Cardiac muscle cell (in vitro differentiated cells and primary cell): ENCODE measurements at regions not wholly inside any gene's neighbourhood (a gene's known extent, or its start where the extent isn't known, plus 50 kb on each side); places are given as distances from the start of the nearest gene placed in this dataset.

Experiments used
- DNase-seq, 2 donors: peaks; one replicate each; pipeline versions ENCODE4 v3.0.0 to v3.0.0-alpha.2; 2010 to 2017; ENCODE audit warnings: low read depth in 1 of 2, low spot score in 1 of 2
- H3K27ac ChIP-seq: fragments of 200-600 bp; sonication (generic); 2 replicates; pipeline ENCODE4 v1.5.1; 2016
- H3K27me3 ChIP-seq: fragments of 200-600 bp; sonication (generic); 2 replicates; pipeline ENCODE4 v1.6.0; 2016; ENCODE audit warnings: control low read depth
- H3K36me3 ChIP-seq: fragments of 200-600 bp; sonication (generic); 2 replicates; pipeline ENCODE4 v1.5.1; 2016; ENCODE audit warnings: control low read depth
- H3K4me1 ChIP-seq: fragments of 200-600 bp; sonication (generic); 2 replicates; pipeline ENCODE4 v1.8.1; 2017; ENCODE audit warnings: low read depth, mild to moderate bottlenecking, mixed run types
- H3K4me3 ChIP-seq: fragments of 200-600 bp; sonication (generic); 2 replicates; pipeline ENCODE4 v1.5.1; 2016; ENCODE audit warnings: mild to moderate bottlenecking
- H3K9me3 ChIP-seq: fragments of 200-600 bp; sonication (generic); 2 replicates; pipeline ENCODE4 v1.5.1; 2017; ENCODE audit warnings: low read depth, mild to moderate bottlenecking, control low read depth
- CTCF ChIP-seq: IDR thresholded peaks from 2 replicates; pipeline ENCODE4 v1.5.1; 2012; ENCODE audit warnings: low read depth, mild to moderate bottlenecking, low read length

GRCh38 chr1:177448652-177449357 lies 278.0 kb downstream of the BRINP2 start:
- no peak for TF ChIP-seq CTCF
- DNase-seq, result no peak
- H3K4me1 ChIP-seq, result peaks cover 8% of the 10 kb centered on the region
- H3K36me3 ChIP-seq, result no peaks in the 10 kb centered on the region
- no peak overlapping the region for H3K27ac ChIP-seq
- H3K4me3 ChIP-seq, result no peak overlapping the region
- H3K9me3 ChIP-seq, result no peaks in the 10 kb centered on the region
- H3K27me3 ChIP-seq, result peaks cover 14% of the 10 kb centered on the region

GRCh38 chr1:177448036-177448615 lies 277.4 kb downstream of the BRINP2 start:
- DNase-seq, result no peak
- Histone ChIP-seq H3K4me1 (peaks cover 8% of the 10 kb centered on the region), H3K9me3 (no peaks in the 10 kb centered on the region), H3K27ac (no peak overlapping the region), H3K4me3 (no peak overlapping the region), H3K36me3 (no peaks in the 10 kb centered on the region), H3K27me3 (peaks cover 15% of the 10 kb centered on the region)
- no peak for TF ChIP-seq CTCF

- H3K4me3 ChIP-seq, result no peak overlapping the region
- peaks cover 8% of the 10 kb centered on the region for H3K4me1 ChIP-seq
- no peaks in the 10 kb centered on the region for H3K9me3 ChIP-seq
- no peak for TF ChIP-seq CTCF
- H3K27me3 ChIP-seq, result peaks cover 19% of the 10 kb centered on the region
- DNase-seq, result no peak
- no peaks in the 10 kb centered on the region for H3K36me3 ChIP-seq
- H3K27ac ChIP-seq, result no peak overlapping the region
These were observed 274.4 kb downstream of the BRINP2 start for GRCh38 chr1:177444997-177445746.

GRCh38 chr1:177443003-177443402 lies 272.2 kb downstream of the BRINP2 start:
- Histone ChIP-seq H3K36me3 (no peaks in the 10 kb centered on the region), H3K27ac (no peak overlapping the region), H3K4me1 (peaks cover 4% of the 10 kb centered on the region), H3K27me3 (peaks cover 31% of the 10 kb centered on the region), H3K9me3 (no peaks in the 10 kb centered on the region), H3K4me3 (no peak overlapping the region)
- no peak for TF ChIP-seq CTCF
- DNase-seq, result no peak

GRCh38 chr1:177442584-177442983 lies 271.8 kb downstream of the BRINP2 start:
- no peak for DNase-seq

More at GRCh38 chr1:177442584-177442983, 271.8 kb downstream of the BRINP2 start:
- Histone ChIP-seq H3K4me3 (no peak overlapping the region), H3K9me3 (no peaks in the 10 kb centered on the region), H3K36me3 (no peaks in the 10 kb centered on the region), H3K27me3 (peaks cover 31% of the 10 kb centered on the region), H3K4me1 (no peaks in the 10 kb centered on the region), H3K27ac (no peak overlapping the region)
- no peak for TF ChIP-seq CTCF
